HEK293 (cell line): ENCODE measurements at regions not wholly inside any gene's neighbourhood (a gene's known extent, or its start where the extent isn't known, plus 50 kb on each side); places are given as distances from the start of the nearest gene placed in this dataset.
A peak's percentile ranks its signal among the peaks of the same experiment; 100 is the strongest.

Experiments used
- CTCF ChIA-PET: fragments of 350-600 bp; formaldehyde crosslinking; extraction: SDS; loops from one replicate; lab custom pipeline; 2021; ENCODE audit warnings: antibody characterized with exemption; lab: Yijun Ruan, JAX
- POLR2A ChIA-PET: fragments of 300-600 bp; formaldehyde crosslinking; extraction: SDS; loops from one replicate; lab custom pipeline; 2020; ENCODE audit warnings: antibody characterized with exemption, inconsistent platforms; lab: Yijun Ruan, JAX
- H3K27ac ChIP-seq: fragments of 200-500 bp; sonication (Bioruptor generic); 2 replicates; pipeline ENCODE4 v1.5.1; 2014; ENCODE audit warnings: low read depth, low read length, control low read depth, inconsistent platforms; ENCODE audit errors: extremely low read depth
- H3K36me3 ChIP-seq, 2 experiments: fragments of 200-500 bp in 1 of 2; sonication (Bioruptor generic) in 1 of 2; 1 replicate in 1 of 2; 2 replicates in 1 of 2; pipeline ENCODE4 v1.5.1; 2014 to 2017; ENCODE audit warnings: inconsistent platforms in 2 of 2, low read length in 2 of 2; ENCODE audit not compliant: control insufficient read depth in 2 of 2, insufficient read depth in 1 of 2
- H3K4me1 ChIP-seq: fragments of 200-500 bp; sonication (Bioruptor generic); 2 replicates; pipeline ENCODE4 v1.5.1; 2014; ENCODE audit warnings: mild to moderate bottlenecking, low read length, inconsistent platforms; ENCODE audit not compliant: control insufficient read depth, insufficient read depth
- H3K4me3 ChIP-seq: 2 replicates; pipeline ENCODE4 v1.5.1; 2011; ENCODE audit warnings: low read depth, mild to moderate bottlenecking, control low read depth, low read length, moderate library complexity
- H3K9me3 ChIP-seq: fragments of 200-500 bp; sonication (Bioruptor generic); 2 replicates; pipeline ENCODE4 v1.5.1; 2014; ENCODE audit warnings: low read depth, low read length, inconsistent platforms; ENCODE audit not compliant: control insufficient read depth, insufficient read depth
- BCL11A ChIP-seq: fragments of 450-650 bp; formaldehyde crosslinking; IDR thresholded peaks from 2 replicates; pipeline ENCODE4 v1.5.1; 2016; ENCODE audit warnings: low read depth, missing biosample characterization, missing genetic modification characterization
- GLI4 ChIP-seq: fragments of 450-650 bp; formaldehyde crosslinking; IDR thresholded peaks from 2 replicates; pipeline ENCODE4 v1.5.1; 2016; ENCODE audit warnings: missing biosample characterization, missing genetic modification characterization
- HIC1 ChIP-seq: fragments of 450-650 bp; formaldehyde crosslinking; IDR thresholded peaks from 2 replicates; pipeline ENCODE4 v1.5.1; 2016; ENCODE audit warnings: missing biosample characterization, missing genetic modification characterization
- MYNN ChIP-seq: fragments of 450-650 bp; formaldehyde crosslinking; IDR thresholded peaks from 2 replicates; pipeline ENCODE4 v1.5.1; 2016; ENCODE audit warnings: missing biosample characterization, missing genetic modification characterization, borderline replicate concordance
- PRDM10 ChIP-seq: fragments of 450-650 bp; formaldehyde crosslinking; IDR thresholded peaks from 2 replicates; pipeline ENCODE4 v1.5.1; 2016; ENCODE audit warnings: missing biosample characterization, missing genetic modification characterization
- REST ChIP-seq: fragments of 450-650 bp; formaldehyde crosslinking; IDR thresholded peaks from 2 replicates; pipeline ENCODE4 v1.5.1; 2016; ENCODE audit warnings: missing biosample characterization, missing genetic modification characterization
- ZBTB21 ChIP-seq: fragments of 450-650 bp; formaldehyde crosslinking; IDR thresholded peaks from 2 replicates; pipeline ENCODE4 v1.5.1; 2017; ENCODE audit warnings: missing biosample characterization, missing genetic modification characterization
- ZBTB26 ChIP-seq: fragments of 450-650 bp; formaldehyde crosslinking; optimal IDR thresholded peaks from 2 replicates; pipeline ENCODE3; 2016; ENCODE audit warnings: missing biosample characterization, mild to moderate bottlenecking, missing genetic modification characterization
- ZNF112 ChIP-seq: fragments of 450-650 bp; formaldehyde crosslinking; IDR thresholded peaks from 2 replicates; pipeline ENCODE4 v1.5.0; 2017; ENCODE audit warnings: missing biosample characterization, missing genetic modification characterization
- ZNF133 ChIP-seq: fragments of 450-650 bp; formaldehyde crosslinking; IDR thresholded peaks from 2 replicates; pipeline ENCODE4 v1.5.1; 2016; ENCODE audit warnings: missing biosample characterization, missing genetic modification characterization
- ZNF239 ChIP-seq: fragments of 450-650 bp; formaldehyde crosslinking; IDR thresholded peaks from 2 replicates; pipeline ENCODE4 v1.5.1; 2016; ENCODE audit warnings: missing biosample characterization, missing genetic modification characterization
- ZNF302 ChIP-seq: fragments of 450-650 bp; formaldehyde crosslinking; IDR thresholded peaks from 2 replicates; pipeline ENCODE4 v1.5.1; 2016; ENCODE audit warnings: missing biosample characterization, missing genetic modification characterization, low read depth
- ZNF548 ChIP-seq: fragments of 450-650 bp; formaldehyde crosslinking; IDR thresholded peaks from 2 replicates; pipeline ENCODE4 v1.5.1; 2016; ENCODE audit warnings: missing biosample characterization, missing genetic modification characterization
- ZNF561 ChIP-seq: fragments of 450-650 bp; IDR thresholded peaks from 2 replicates; pipeline ENCODE4 v1.5.1; 2018; ENCODE audit warnings: missing biosample characterization, missing genetic modification characterization, borderline replicate concordance
- ZNF585B ChIP-seq: fragments of 450-650 bp; formaldehyde crosslinking; IDR thresholded peaks from 2 replicates; pipeline ENCODE4 v1.5.1; 2016; ENCODE audit warnings: missing biosample characterization, missing genetic modification characterization
- ZNF624 ChIP-seq: fragments of 450-650 bp; formaldehyde crosslinking; IDR thresholded peaks from 2 replicates; pipeline ENCODE4 v1.5.1; 2017; ENCODE audit warnings: missing biosample characterization, missing genetic modification characterization
- ZNF785 ChIP-seq: fragments of 450-650 bp; formaldehyde crosslinking; IDR thresholded peaks from 2 replicates; pipeline ENCODE4 v1.5.1; 2016; ENCODE audit warnings: missing biosample characterization, missing genetic modification characterization
- ZNF792 ChIP-seq: fragments of 450-650 bp; formaldehyde crosslinking; IDR thresholded peaks from 2 replicates; pipeline ENCODE4 v1.5.1; 2016; ENCODE audit warnings: missing biosample characterization, missing genetic modification characterization
- ZSCAN4 ChIP-seq: fragments of 450-650 bp; formaldehyde crosslinking; IDR thresholded peaks from 2 replicates; pipeline ENCODE4 v1.5.1; 2017; ENCODE audit warnings: missing biosample characterization, missing genetic modification characterization
- ZXDB ChIP-seq: fragments of 450-650 bp; formaldehyde crosslinking; IDR thresholded peaks from 2 replicates; pipeline ENCODE4 v1.5.1; 2016; ENCODE audit warnings: missing biosample characterization, missing genetic modification characterization

GRCh38 chr4:18815081-18815778 lies 793.7 kb upstream of the LCORL start:
- ChIA-PET CTCF (no interaction called here), POLR2A (no interaction called here)
- Histone ChIP-seq H3K4me3 (no peak overlapping the region), H3K36me3 (no peaks in the 10 kb centered on the region), H3K27ac (no peak overlapping the region), H3K4me1 (no peaks in the 10 kb centered on the region), H3K9me3 (no peaks in the 10 kb centered on the region)
- TF ChIP-seq ZNF239 (tag by site-specific recombination) (no peak), ZNF585B (tag by site-specific recombination) (peak; percentile 48), ZNF133 (tag by site-specific recombination) (no peak)

- TF ChIP-seq ZNF792 (tag by site-specific recombination) (no peak), ZNF624 (tag by site-specific recombination) (no peak), ZXDB (no peak), ZNF112 (tag by site-specific recombination) (no peak), ZNF548 (no peak), ZNF302 (tag by site-specific recombination) (no peak)
- Histone ChIP-seq H3K36me3 (no peaks in the 10 kb centered on the region), H3K4me3 (no peak overlapping the region), H3K27ac (no peak overlapping the region), H3K4me1 (no peaks in the 10 kb centered on the region), H3K9me3 (no peaks in the 10 kb centered on the region)
- POLR2A ChIA-PET, result no interaction called here
- CTCF ChIA-PET, result no interaction called here
These were observed 792.2 kb upstream of the LCORL start for GRCh38 chr4:18813771-18814170.

GRCh38 chr4:18813055-18813454 lies 791.5 kb upstream of the LCORL start:
- Histone ChIP-seq H3K27ac (no peak overlapping the region), H3K36me3 (no peaks in the 10 kb centered on the region), H3K9me3 (no peaks in the 10 kb centered on the region), H3K4me1 (no peaks in the 10 kb centered on the region), H3K4me3 (no peak overlapping the region)
- ChIA-PET POLR2A (no interaction called here), CTCF (no interaction called here)
- TF ChIP-seq ZBTB26 (tag by site-specific recombination), result no peak
- TF ChIP-seq BCL11A, result no peak
- no peak for TF ChIP-seq ZSCAN4 (tag by site-specific recombination)
- TF ChIP-seq MYNN (tag by site-specific recombination), result no peak
- TF ChIP-seq ZBTB21 (tag by site-specific recombination), result no peak
- TF ChIP-seq GLI4 (tag by site-specific recombination), result no peak
- TF ChIP-seq HIC1, result no peak
- no peak for TF ChIP-seq PRDM10 (tag by site-specific recombination)
- no peak for TF ChIP-seq ZNF561 (tag by site-specific recombination)
- TF ChIP-seq ZNF624 (tag by site-specific recombination), result no peak
- TF ChIP-seq ZNF785, result no peak
- TF ChIP-seq REST (tag by site-specific recombination), result no peak
